ENCODE measurements at regions not wholly inside any gene's neighbourhood (a gene's known extent, or its start where the extent isn't known, plus 50 kb on each side); places are given as distances from the start of the nearest gene placed in this dataset.

- Histone ChIP-seq H3K36me3 (no peaks in the 10 kb centered on the region), H3K9me3 (no peaks in the 10 kb centered on the region), H3K4me1 (ENCODE audit: insufficient read depth) (no peaks in the 10 kb centered on the region), H3K4me3 (no peak overlapping the region), H3K27ac (no peak overlapping the region), H3K27me3 (no peaks in the 10 kb centered on the region)
- 87 to 93% (median 90%) methylated on average over 8 of the region's 8 CpGs for whole genome bisulfite sequencing, 3 donors
- TF ChIP-seq POLR2A (IDR thresholded peaks at IDR 0.05) (no peak), EP300 (IDR thresholded peaks at IDR 0.05) (no peak)
- TF ChIP-seq, protein P1, sequence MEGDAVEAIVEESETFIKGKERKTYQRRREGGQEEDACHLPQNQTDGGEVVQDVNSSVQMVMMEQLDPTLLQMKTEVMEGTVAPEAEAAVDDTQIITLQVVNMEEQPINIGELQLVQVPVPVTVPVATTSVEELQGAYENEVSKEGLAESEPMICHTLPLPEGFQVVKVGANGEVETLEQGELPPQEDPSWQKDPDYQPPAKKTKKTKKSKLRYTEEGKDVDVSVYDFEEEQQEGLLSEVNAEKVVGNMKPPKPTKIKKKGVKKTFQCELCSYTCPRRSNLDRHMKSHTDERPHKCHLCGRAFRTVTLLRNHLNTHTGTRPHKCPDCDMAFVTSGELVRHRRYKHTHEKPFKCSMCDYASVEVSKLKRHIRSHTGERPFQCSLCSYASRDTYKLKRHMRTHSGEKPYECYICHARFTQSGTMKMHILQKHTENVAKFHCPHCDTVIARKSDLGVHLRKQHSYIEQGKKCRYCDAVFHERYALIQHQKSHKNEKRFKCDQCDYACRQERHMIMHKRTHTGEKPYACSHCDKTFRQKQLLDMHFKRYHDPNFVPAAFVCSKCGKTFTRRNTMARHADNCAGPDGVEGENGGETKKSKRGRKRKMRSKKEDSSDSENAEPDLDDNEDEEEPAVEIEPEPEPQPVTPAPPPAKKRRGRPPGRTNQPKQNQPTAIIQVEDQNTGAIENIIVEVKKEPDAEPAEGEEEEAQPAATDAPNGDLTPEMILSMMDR (IDR thresholded peaks at IDR 0.05): no peak
- DNase-seq: no peak
- intact Hi-C loops (cut with DNase I): no loop called here
Measured at GRCh38 chr4:112077743-112078142, 67.5 kb upstream of the FAM241A start.

- 56 to 66% (median 61%) methylated on average over 2 of the region's 2 CpGs for WGBS, 3 donors
- no peak for DNase-seq
- H3K4me3 ChIP-seq: no peak overlapping the region
- no peaks in the 10 kb centered on the region for H3K27me3 ChIP-seq
- no peak overlapping the region for H3K27ac ChIP-seq
- intact Hi-C loops (cut with DNase I): no loop called here
- TF ChIP-seq, protein P1 (IDR thresholded peaks at IDR 0.05): no peak
- no peaks in the 10 kb centered on the region for H3K4me1 ChIP-seq (ENCODE audit: insufficient read depth)
- no peaks in the 10 kb centered on the region for H3K9me3 ChIP-seq
- H3K36me3 ChIP-seq: no peaks in the 10 kb centered on the region
Measured at GRCh38 chr4:112082954-112083586, 62.2 kb upstream of the FAM241A start.

- H3K27me3 ChIP-seq: no peaks in the 10 kb centered on the region
- no peak overlapping the region for H3K4me3 ChIP-seq
- no peak for TF ChIP-seq POLR2A (IDR thresholded peaks at IDR 0.05)
- TF ChIP-seq, protein P1 (IDR thresholded peaks at IDR 0.05): no peak
- no peak for TF ChIP-seq EP300 (IDR thresholded peaks at IDR 0.05)
- no peaks in the 10 kb centered on the region for H3K36me3 ChIP-seq
- no peak for DNase-seq
- no peak overlapping the region for H3K27ac ChIP-seq
- H3K4me1 ChIP-seq (ENCODE audit: insufficient read depth): no peaks in the 10 kb centered on the region
- no peaks in the 10 kb centered on the region for H3K9me3 ChIP-seq
- intact Hi-C loops (cut with DNase I): no loop called here
- WGBS, 3 donors: 64 to 70% (median 65%) methylated on average over 3 of the region's 3 CpGs
Measured at GRCh38 chr4:112083587-112084347, 61.5 kb upstream of the FAM241A start.

- Histone ChIP-seq H3K4me1 (ENCODE audit: insufficient read depth) (no peaks in the 10 kb centered on the region), H3K4me3 (no peak overlapping the region), H3K36me3 (no peaks in the 10 kb centered on the region), H3K9me3 (no peaks in the 10 kb centered on the region), H3K27me3 (no peaks in the 10 kb centered on the region), H3K27ac (no peak overlapping the region)
- intact Hi-C loops (cut with DNase I): no loop called here
- TF ChIP-seq POLR2A (IDR thresholded peaks at IDR 0.05) (no peak), EP300 (IDR thresholded peaks at IDR 0.05) (no peak)
- TF ChIP-seq, protein P1 (IDR thresholded peaks at IDR 0.05): no peak
- no peak for DNase-seq
- WGBS, 3 donors: 75 to 77% (median 76%) methylated on average over 6 of the region's 6 CpGs
Measured at GRCh38 chr4:112085156-112086035, 59.9 kb upstream of the FAM241A start.
